ENCODE measurements at regions not wholly inside any gene's neighbourhood (a gene's known extent, or its start where the extent isn't known, plus 50 kb on each side); places are given as distances from the start of the nearest gene placed in this dataset.

DNA sequence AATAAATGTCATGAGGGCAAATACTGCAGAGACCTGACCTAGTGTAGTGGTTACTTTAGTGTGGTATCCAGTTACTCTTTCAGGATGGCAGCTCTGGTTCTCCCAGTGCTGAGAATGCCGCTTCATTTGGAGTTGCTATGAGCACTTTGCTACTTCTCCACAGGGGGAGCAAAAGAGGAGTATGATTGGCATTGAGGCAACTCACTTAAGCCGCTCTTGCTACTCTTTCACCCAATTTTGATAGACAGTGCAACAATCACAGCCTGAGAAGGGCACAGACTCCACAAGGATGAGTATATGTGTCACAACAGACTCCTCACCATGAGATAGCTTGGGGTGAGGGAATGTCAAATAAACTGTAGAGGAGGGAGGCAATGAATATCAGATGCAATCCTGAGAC lies 81.2 kb downstream of the NPY1R start:
- TF ChIP-seq, protein P1, sequence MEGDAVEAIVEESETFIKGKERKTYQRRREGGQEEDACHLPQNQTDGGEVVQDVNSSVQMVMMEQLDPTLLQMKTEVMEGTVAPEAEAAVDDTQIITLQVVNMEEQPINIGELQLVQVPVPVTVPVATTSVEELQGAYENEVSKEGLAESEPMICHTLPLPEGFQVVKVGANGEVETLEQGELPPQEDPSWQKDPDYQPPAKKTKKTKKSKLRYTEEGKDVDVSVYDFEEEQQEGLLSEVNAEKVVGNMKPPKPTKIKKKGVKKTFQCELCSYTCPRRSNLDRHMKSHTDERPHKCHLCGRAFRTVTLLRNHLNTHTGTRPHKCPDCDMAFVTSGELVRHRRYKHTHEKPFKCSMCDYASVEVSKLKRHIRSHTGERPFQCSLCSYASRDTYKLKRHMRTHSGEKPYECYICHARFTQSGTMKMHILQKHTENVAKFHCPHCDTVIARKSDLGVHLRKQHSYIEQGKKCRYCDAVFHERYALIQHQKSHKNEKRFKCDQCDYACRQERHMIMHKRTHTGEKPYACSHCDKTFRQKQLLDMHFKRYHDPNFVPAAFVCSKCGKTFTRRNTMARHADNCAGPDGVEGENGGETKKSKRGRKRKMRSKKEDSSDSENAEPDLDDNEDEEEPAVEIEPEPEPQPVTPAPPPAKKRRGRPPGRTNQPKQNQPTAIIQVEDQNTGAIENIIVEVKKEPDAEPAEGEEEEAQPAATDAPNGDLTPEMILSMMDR (IDR thresholded peaks at IDR 0.05): peak; percentile 42
- TF ChIP-seq ZFX (IDR thresholded peaks at IDR 0.05; ENCODE audit: borderline replicate concordance): no peak

All from 22Rv1 (cell line).